ENCODE measurements at regions not wholly inside any gene's neighbourhood (a gene's known extent, or its start where the extent isn't known, plus 50 kb on each side); places are given as distances from the start of the nearest gene placed in this dataset.
"Not testable (repeated sequence)": the region's sequence is repeated elsewhere in the genome, so short reads cannot be mapped to it uniquely, and the experiment has no call there.

DNA sequence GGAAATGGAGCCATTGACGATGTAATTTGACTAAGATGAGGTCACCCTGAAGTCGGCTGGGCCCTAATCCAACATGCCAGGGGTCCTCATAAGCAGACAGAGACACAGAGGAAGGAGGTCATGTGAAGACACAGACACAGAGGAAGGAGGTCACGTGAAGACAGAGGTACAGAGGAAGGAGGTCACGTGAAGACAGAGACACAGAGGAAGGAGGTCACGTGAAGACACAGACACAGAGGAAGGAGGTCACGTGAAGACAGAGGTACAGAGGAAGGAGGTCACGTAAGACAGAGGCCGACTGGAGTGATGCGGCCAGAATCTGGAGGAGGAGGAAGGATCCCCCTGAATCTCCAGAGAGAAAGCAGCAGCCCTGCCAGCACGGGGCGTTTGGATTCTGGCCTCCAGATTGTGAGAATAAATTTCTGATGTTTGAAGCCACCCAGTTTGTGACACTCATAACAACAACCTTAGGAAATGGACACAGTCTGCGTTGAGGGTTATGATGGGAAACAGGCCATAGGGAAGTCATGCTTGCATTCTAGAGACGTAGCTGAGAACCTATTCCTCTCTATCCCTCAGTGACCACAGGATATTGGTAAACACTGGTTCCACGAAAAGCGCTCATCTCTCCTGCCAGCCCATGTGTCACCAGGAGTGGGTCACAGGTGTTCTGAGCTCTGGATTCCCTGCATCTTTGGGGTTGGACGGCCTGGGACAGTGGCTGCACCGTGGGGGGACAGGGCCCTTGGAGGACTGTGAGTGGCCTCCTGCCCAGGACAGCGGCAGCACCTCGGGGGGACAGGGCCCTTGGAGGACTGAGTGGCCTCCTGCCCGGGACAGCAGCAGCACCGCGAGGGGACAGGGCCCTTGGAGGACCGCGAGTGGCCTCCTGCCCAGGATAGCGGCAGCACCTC, 108.5 kb downstream of the SOX1 start:
- no peak overlapping the region for H3K4me2 ChIP-seq (ENCODE audit: insufficient read depth, low read length)
- BruUV-seq (replicated peaks), result no TSS peak
- H4K20me1 ChIP-seq (replicated peaks; ENCODE audit: control insufficient read depth, extremely low read depth, insufficient read depth, low read length), result no peaks in the 10 kb centered on the region
- H3K9me1 ChIP-seq (replicated peaks; ENCODE audit: control insufficient read depth, extremely low read depth, insufficient read depth, low read length), result no peaks in the 10 kb centered on the region
- FAIRE-seq, result no peak
- DNase-seq (ENCODE audit: low read depth, low spot score), result no peak
- no peak overlapping the region for H3K27ac ChIP-seq (ENCODE audit: insufficient read depth, low read depth, low read length)
- no peaks in the 10 kb centered on the region for H3K79me2 ChIP-seq (ENCODE audit: control insufficient read depth, insufficient read depth, low read length)
- no peak overlapping the region for H2AFZ ChIP-seq (ENCODE audit: low read depth, low read length)
- dilution Hi-C loops (cut with MboI; ENCODE audit: extremely low pct_ligation_motif_present, low sequenced_read_pairs), result no loop called here
- peaks cover 8% of the 10 kb centered on the region for H3K9me3 ChIP-seq (replicated peaks; ENCODE audit: control insufficient read depth, insufficient read depth, low read length)
- ChIA-PET CTCF (no interaction called here), POLR2A (no interaction called here)
- intact Hi-C loops (cut with micrococcal nuclease), result no loop called here
- H3K4me1 ChIP-seq (ENCODE audit: control insufficient read depth, extremely low read depth, insufficient read depth, low read length), result no peaks in the 10 kb centered on the region
- no peak overlapping the region for H3K9ac ChIP-seq (replicated peaks; ENCODE audit: extremely low read depth, insufficient read depth, low read length)
- TF ChIP-seq MYC (IDR thresholded peaks at IDR 0.05; ENCODE audit: low read depth, low read length) (no peak), FOS (IDR thresholded peaks at IDR 0.05; ENCODE audit: borderline replicate concordance, insufficient read depth, low read length) (no peak), POLR2A (IDR thresholded peaks at IDR 0.05; ENCODE audit: low read depth, low read length) (no peak), MAX (IDR thresholded peaks at IDR 0.05; ENCODE audit: insufficient read depth, insufficient read length) (no peak), JUN (IDR thresholded peaks at IDR 0.05; ENCODE audit: borderline replicate concordance, insufficient read depth, insufficient read length, low read depth) (no peak), POLR2AphosphoS5 (IDR thresholded peaks at IDR 0.05; ENCODE audit: insufficient read depth, low read depth, low read length) (no peak), GATA2 (IDR thresholded peaks at IDR 0.05; ENCODE audit: insufficient read depth, insufficient read length, low read depth, low read length) (no peak), EZH2 (IDR thresholded peaks at IDR 0.05; ENCODE audit: borderline replicate concordance, low read depth, low read length, severe bottlenecking) (no peak)
- TF ChIP-seq, protein P1, sequence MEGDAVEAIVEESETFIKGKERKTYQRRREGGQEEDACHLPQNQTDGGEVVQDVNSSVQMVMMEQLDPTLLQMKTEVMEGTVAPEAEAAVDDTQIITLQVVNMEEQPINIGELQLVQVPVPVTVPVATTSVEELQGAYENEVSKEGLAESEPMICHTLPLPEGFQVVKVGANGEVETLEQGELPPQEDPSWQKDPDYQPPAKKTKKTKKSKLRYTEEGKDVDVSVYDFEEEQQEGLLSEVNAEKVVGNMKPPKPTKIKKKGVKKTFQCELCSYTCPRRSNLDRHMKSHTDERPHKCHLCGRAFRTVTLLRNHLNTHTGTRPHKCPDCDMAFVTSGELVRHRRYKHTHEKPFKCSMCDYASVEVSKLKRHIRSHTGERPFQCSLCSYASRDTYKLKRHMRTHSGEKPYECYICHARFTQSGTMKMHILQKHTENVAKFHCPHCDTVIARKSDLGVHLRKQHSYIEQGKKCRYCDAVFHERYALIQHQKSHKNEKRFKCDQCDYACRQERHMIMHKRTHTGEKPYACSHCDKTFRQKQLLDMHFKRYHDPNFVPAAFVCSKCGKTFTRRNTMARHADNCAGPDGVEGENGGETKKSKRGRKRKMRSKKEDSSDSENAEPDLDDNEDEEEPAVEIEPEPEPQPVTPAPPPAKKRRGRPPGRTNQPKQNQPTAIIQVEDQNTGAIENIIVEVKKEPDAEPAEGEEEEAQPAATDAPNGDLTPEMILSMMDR (IDR thresholded peaks at IDR 0.05; ENCODE audit: extremely low read depth in 1 of 2, insufficient read depth in 1 of 2, low read depth in 1 of 2, low read length in 2 of 2), result no peak
- H3K4me3 ChIP-seq (replicated peaks in 1 of 3; ENCODE audit: insufficient read depth in 1 of 3, low read depth in 1 of 3, low read length in 3 of 3), result no peak overlapping the region
- H3K36me3 ChIP-seq (ENCODE audit: control insufficient read depth in 2 of 2, extremely low read depth in 1 of 2, insufficient read depth in 2 of 2, low read length in 2 of 2), result no peaks in the 10 kb centered on the region
- H3K27me3 ChIP-seq (ENCODE audit: control insufficient read depth in 2 of 2, insufficient read depth in 2 of 2, low read length in 2 of 2), result no peaks in the 10 kb centered on the region

DNA sequence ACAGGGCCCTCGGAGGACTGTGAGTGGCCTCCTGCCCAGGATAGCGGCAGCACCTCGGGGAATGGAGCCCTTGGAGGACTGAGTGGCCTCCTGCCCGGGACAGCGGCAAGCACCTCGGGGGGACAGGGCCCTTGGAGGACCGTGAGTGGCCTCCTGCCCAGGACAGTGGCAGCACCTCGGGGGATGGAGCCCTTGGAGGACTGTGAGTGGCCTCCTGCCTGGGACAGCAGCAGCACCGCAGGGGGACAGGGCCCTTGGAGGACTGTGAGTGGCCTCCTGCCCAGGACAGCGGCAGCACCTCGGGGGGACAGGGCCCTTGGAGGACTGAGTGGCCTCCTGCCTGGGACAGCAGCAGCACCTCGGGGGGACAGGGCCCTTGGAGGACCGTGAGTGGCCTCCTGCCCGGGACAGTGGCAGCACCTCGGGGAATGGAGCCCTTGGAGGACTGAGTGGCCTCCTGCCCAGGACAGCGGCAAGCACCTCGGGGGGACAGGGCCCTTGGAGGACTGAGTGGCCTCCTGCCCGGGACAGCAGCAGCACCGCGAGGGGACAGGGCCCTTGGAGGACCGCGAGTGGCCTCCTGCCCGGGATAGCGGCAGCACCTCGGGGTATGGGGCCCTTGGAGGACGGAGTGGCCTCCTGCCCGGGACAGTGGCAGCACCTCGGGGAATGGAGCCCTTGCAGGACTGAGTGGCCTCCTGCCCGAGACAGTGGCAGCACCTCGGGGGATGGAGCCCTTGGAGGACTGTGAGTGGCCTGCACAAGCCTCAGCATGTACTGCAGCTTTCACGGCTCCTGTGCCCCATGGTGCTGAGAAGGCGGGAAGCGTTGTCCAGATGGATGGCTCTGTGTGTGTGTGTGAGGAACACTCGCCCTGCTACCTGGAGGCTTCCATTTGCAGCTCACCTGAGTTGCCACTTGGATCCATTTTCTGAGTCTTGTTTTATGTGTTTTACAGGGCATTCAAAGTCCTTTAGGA, 109.5 kb downstream of the SOX1 start:
- FAIRE-seq; H3K27ac ChIP-seq (ENCODE audit: insufficient read depth, low read depth, low read length); H3K79me2 ChIP-seq (ENCODE audit: control insufficient read depth, insufficient read depth, low read length); H3K9ac ChIP-seq (replicated peaks; ENCODE audit: extremely low read depth, insufficient read depth, low read length); BruUV-seq (replicated peaks); H3K36me3 ChIP-seq (ENCODE audit: control insufficient read depth in 2 of 2, extremely low read depth in 1 of 2, insufficient read depth in 2 of 2, low read length in 2 of 2); POLR2A ChIA-PET; H3K27me3 ChIP-seq (ENCODE audit: control insufficient read depth in 2 of 2, insufficient read depth in 2 of 2, low read length in 2 of 2); H3K4me3 ChIP-seq (replicated peaks in 1 of 3; ENCODE audit: insufficient read depth in 1 of 3, low read depth in 1 of 3, low read length in 3 of 3); H3K9me3 ChIP-seq (replicated peaks; ENCODE audit: control insufficient read depth, insufficient read depth, low read length); CTCF ChIA-PET; H3K9me1 ChIP-seq (replicated peaks; ENCODE audit: control insufficient read depth, extremely low read depth, insufficient read depth, low read length); intact Hi-C loops (cut with micrococcal nuclease); dilution Hi-C loops (cut with MboI; ENCODE audit: extremely low pct_ligation_motif_present, low sequenced_read_pairs); DNase-seq (ENCODE audit: low read depth, low spot score); H2AFZ ChIP-seq (ENCODE audit: low read depth, low read length); H4K20me1 ChIP-seq (replicated peaks; ENCODE audit: control insufficient read depth, extremely low read depth, insufficient read depth, low read length); H3K4me2 ChIP-seq (ENCODE audit: insufficient read depth, low read length); H3K4me1 ChIP-seq (ENCODE audit: control insufficient read depth, extremely low read depth, insufficient read depth, low read length): not testable (repeated sequence)
